GM18508 (cell line): ENCODE measurements at regions not wholly inside any gene's neighbourhood (a gene's known extent, or its start where the extent isn't known, plus 50 kb on each side); places are given as distances from the start of the nearest gene placed in this dataset.

Experiments
- ATAC-seq: cut with Tn5 transposase; IDR thresholded peaks from one replicate; pipeline ENCODE4 v1.9.1; 2021; ENCODE audit warnings: moderate number of reproducible peaks; ENCODE audit not compliant: insufficient read depth, unreplicated experiment

DNA sequence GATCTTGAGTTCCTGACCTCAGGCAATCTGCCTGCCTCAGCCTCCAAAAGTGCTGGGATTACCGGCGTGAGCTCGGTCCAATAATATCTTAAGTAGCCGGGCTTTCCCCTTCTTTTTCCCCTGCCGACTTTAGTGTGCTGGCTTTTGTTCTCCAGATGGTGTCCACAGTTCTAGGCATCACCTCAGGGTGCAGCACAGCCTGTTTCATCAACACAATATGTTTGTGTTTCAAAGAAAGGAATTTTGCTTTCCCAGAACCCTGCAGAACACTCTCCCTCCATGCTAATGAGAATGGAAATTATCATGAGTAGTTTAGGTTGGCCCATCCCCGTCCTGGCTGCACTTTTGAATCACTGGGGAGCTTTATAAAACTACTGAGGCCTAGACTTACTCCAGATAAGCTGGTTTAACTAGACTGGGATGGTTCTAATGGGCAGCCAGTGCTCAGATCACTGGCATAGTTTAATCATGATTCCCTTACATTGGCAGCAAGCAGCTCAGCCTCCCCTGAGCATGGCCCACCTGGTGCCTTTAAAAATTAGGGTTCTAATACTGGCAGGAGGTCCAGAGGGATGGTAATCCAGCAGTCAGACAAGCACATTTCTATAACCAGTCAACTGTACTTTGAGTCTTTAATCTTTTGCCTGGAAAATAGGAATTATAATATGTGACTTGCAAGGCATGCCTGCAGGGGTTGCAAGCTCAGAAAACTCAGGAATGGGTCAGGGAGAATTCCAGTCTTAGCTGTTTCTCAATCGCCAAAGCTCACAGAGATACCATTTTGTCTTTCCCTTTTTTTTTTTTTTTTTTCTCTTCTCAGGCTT lies 127.6 kb upstream of the RASGRP1 start:
- ATAC-seq: no peak

DNA sequence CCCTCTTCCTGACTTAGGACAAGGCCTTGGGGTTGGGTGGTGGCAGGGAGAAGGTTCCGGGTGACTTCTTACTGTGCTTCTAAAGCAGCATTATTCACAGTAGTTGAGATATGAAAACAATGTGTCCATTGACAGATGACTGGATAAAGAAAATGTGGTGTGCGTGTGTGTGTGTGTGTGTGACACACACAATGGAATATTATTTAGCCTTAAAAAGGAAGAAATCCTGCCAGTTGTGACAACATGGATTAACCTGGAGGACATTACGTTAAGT lies 128.1 kb upstream of the RASGRP1 start:
- ATAC-seq: no peak

DNA sequence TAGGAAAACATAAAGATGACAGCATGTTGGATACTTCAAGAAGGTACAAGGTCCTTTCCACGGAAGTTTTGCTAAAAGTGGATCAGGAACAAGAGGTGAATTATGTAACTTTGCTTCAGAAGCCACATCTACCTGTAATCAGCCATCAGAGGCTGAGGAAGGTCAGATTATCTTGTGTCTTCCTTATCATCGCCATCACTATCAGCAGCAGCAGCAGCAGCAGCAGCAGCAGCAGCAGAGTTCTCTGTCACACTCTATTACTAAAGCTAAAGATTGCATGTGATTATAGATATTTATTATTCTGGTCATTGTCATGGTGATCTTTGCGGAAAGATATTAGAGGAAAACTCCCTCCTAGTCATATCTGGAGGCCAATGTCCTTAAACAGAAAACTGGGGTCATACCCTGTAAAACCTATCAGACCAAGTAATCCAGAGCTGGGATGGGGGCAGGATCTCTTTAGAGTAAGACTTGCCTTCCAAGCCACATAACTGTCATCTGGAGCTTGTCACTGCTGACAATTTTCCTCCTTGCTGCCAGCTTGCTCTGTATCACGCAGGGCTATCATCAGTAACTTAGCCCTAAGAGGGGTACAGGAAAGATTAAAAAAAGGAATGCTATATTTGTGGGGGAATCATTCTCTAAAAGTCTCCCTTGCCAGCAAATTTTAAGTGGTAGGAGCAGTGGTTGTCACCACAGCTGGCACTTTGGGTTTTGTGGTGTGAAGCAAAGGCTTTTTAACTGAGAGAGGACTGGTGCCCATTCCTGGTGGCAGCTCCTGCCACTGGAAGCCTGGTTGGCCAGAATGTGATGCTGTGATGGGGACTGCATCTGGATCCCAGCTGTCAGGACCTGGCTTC lies 130.9 kb upstream of the RASGRP1 start:
- ATAC-seq: no peak

DNA sequence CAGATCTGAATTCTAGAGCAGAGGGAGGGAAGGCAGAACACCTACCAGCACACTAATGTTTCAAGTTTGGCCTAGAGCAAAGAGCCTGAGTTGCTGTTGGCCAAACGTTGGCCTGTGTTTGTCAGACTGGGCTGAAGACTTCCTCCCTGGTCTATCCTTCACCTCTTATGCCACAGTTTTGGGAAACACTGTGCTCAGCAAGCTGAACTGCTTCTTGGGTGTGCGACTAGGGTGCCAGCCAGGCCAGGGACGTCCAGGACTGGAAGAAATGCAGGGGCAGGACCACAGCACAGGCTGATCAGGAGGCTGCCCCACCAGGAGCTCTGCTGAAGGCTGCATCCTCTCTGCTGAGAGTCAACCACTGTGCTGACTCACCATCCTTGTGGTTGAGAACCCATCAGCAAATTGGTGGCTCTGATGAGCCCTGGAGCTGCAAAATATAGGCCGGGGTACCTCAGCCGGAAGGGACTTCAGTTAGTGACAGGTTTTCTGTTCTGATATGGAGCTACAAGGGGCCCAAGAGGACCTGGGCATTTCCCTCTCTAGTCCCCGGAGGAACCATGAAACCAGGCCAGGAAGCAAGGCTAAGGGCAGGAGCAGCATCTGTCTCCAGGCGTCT lies 131.6 kb upstream of the RASGRP1 start:
- ATAC-seq: peak; percentile 41

DNA sequence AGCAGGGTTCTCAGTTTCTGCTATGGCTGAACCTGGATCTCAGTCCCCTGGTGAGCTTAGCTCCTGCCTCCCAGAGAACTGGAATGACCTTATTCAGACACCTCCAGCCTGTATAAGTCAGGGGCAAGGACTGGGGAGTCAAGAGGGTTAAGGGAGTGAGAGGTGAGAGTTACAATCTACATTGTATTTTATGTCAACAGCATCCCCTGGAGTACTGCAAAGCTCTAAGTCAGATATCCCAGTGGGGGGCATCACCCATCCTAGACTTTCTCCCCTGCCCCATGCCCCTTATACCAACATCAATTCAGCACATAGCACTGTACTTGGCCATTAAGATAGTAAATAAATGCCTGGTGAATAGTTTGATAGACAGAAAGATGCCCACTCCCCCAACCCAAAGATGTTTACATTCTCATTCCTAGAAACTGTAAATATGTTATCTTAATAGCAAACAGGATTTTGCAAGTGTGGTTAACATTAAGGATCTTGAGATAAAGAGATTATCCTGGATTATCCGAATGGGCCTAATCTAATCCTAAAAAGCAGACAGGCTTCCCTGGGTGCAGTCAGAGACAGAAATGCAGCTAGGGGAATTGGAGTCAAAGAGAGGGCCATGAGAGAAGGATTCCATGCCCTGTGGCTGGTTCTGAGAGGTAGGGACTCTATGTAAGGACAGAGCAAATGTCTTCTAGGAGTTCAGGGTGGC lies 132.3 kb upstream of the RASGRP1 start:
- ATAC-seq: no peak

DNA sequence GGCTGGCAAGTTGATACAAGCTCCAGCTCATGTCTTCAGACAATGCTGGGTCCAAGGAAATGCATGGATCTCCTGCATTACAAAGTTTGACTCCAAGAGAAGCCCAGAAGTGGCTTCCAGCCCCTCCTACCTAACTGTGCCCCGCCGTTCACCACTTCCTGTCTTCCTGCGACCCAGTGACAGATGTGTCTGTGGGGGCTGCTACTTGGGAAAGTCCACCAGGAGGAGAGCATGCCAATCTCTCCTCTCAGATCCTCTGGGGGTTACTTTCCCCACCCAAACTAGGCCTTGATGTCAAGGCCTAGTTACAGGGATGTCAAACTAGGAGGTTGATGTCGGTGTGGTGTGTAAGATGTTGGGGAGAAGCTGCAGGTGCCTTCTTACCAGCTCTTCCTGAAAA lies 133.6 kb upstream of the RASGRP1 start:
- ATAC-seq: no peak

DNA sequence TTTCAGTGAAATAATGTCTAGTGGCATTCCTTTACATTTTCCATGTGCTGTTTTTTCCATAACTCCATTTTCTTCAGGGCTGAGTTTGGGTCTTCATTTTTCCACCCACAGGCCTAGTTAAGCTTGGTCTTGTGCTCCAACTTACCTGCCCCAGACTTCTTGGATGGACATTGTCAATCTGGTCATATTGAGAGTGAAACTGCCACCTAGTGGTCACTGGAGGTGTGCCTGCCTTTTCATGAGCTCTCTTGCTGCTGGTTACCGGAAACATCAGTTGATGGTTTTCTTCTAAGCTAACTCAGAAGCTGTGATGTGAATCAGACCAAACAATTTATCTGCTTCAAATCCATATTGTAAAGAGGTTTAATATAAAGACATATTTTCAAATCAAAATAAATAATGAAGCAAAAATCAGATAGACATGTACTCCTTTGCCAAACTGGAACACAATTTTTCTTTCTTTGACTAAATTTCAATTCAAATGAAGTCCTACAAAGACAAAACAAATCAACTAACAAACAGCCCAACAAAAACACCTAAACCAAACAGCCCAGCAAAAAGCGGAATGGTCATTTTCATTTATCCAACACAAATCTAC lies 135.1 kb upstream of the RASGRP1 start:
- ATAC-seq: no peak

DNA sequence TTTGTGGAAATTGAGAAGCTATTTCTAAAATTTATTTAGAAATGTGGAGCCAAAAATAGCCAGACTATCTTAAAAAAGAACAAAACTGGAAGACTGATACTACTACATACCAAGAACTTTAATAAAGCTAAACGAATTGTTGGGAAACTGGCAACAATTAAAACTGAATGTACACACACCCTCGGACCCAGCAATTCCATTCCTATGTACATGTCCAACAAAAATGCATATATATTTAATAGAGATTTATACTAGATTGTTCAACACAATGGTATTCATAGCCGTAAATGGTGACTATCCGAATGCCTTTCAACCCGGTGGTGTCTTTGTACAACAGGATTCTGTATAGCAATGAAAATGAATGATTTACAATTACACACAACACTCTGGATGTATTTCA lies 136.5 kb upstream of the RASGRP1 start:
- ATAC-seq: no peak

DNA sequence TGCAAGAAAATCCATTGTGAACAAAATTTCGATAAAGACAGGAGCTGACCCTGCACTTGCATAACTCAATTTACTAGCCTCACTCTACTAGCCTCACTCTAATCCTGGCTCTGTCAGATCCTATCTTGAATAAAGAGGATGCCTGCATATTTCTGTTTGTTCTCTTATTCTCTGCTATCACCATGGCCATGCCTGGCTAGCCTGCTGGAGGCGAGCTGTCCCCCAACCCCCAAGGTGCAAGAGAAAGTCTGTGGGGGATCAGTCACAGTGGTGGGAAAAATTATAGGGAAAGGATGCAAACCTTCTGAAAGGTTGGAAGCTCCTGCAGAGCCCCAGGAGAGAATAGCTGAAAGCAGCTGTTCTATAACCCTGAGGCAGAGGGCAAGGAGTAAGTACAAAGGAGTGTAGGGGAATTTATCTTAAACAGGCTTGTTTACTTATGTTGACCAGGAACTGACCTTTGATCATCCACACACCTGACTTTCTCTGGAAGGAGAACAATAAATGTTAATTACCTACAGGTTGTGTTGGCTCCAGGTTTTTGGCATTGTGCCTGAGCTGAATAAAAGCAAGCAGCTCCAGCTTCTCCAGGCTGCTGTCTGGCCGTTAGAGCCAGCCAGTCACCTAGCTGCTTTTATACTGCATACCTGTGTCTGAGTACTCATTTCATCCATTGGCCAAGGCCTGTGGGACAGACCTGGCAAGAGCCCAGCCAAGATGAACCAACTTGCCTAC lies 137.7 kb upstream of the RASGRP1 start:
- ATAC-seq: no peak

DNA sequence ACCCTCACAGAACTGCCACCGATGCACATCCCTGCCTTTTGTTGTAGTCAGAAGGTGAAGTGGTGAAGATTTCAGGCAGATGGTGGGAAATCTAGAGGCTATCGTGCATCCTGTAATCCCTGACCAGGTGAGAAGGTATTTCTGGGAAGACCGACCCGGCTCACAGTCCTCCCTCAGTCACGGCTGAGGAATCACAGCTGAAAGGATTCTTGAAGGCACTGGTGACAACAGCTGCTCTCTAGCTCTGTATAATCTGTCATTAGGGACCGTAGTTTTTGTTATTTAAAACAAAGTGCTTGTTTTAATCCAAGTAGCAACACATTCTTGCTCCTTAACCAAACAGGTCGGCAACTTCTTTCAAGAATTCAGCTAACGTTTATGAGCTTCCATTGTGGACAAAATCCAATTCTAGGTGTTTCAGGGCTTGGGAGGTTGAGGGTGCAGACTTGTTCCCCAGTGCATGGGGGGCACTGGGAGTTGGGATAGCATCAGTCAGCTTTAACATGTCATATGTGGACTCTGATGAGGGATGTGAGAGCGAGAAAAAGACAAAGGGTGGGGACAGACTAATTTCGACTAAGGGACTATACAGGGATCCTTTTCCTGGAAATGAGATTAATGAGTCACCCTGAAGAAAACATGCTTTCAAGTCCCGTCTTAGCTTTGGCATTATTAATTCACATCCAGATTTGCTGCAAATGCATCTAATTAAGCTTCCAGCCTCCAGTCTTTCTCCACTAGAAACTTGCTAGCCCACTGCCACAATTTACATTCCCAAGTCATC lies 141.0 kb upstream of the RASGRP1 start:
- ATAC-seq: no peak

DNA sequence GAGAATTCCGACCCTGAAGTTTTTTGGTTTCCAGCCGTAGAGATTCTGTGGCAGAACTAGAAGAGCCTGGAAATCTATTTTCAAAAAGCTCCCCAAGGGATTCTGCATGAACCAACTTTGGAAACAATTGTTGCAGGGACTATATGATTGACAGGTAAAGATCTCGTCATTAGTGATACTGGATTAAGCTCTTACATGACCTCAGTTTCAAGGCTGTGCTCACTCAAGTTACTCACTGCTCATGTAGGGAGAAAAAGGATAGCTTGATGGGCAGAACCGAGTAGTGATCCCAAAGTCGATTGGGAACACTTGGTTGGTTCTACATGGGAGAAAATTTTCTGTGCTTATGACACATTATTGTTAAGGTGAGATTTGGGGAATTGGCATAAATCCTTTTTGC lies 142.3 kb upstream of the RASGRP1 start:
- no peak for ATAC-seq

DNA sequence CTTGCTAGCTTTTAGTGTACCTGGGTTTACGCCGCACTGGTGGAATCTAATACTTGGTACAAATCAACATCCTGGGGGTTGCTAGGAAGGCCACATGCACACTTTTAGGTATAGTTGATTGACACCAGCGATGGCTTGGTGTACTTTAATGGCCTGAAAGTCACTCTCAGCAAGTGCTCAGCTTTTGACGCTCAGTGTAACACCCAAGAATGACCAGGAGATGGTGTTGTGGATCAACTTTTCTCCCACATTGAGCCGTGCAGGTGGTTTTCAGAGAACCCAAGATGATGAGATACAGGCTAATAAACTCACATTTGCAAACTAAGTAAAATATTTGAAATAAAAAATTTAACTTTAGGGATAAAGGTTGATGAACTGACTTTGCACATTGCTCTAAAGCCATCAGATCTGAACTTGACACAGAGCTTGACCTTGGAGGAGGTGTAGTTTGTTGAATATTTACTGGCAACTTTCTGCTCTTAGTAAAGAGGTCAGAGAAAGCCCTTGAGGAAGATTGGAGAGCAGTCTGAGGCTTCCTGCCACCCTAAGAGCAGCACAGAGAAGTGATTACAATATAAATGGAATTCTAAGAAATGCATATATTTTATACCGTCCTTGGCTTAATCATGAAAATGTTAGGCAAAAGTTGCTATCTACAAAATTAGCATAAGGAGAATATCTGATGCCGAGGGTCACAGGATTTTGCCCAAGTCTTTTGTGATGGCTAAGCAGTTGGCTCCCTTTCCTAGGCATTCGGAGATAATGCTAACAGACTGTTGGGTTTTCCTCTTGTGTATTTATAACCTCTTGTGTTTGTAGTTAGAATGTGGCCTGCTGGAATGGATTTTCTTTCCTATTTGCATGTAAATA lies 143.4 kb upstream of the RASGRP1 start:
- ATAC-seq: peak; percentile 89

DNA sequence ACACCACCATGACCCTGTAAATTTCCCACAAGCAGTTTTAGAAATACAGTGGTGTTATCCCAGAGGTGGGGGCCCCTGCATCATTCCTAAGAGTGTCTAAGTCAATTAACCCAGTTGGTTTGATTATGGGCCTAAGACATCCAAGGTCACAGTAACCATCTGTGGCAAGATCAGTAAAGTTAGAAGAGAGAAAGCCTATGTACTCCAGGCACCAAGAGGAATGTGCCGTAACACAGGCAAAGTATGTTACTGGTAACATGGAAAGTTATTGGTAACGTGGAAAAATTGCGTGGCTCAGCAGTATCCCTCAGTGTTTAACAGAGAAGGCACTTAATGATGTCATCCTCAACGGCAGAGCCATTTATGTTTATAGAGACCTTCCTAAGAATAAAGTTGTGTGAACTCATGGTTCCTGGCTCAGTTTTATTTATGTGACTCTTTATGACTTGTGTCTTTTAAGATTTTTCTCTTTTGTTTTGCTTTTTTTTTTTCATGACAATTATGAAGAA lies 144.1 kb upstream of the RASGRP1 start:
- no peak for ATAC-seq

DNA sequence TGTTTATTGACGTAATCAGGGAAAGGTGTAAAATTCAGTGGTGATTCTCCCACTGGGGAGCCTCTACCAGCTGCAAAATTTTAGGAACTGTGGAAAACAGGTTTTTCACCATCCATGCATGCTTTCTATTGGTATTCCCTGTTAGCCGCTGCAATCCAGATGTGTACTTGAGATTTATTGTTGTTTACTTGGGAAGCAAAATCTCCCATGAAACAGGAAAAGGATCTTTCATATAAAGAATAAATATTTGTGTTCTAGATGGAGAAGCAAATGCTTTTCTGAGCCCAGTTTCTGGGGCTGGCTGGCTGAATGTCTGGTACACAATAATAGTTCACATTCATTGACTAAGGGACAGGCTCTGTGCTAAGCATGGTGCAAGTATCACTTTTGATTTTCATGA lies 144.6 kb upstream of the RASGRP1 start:
- no peak for ATAC-seq

DNA sequence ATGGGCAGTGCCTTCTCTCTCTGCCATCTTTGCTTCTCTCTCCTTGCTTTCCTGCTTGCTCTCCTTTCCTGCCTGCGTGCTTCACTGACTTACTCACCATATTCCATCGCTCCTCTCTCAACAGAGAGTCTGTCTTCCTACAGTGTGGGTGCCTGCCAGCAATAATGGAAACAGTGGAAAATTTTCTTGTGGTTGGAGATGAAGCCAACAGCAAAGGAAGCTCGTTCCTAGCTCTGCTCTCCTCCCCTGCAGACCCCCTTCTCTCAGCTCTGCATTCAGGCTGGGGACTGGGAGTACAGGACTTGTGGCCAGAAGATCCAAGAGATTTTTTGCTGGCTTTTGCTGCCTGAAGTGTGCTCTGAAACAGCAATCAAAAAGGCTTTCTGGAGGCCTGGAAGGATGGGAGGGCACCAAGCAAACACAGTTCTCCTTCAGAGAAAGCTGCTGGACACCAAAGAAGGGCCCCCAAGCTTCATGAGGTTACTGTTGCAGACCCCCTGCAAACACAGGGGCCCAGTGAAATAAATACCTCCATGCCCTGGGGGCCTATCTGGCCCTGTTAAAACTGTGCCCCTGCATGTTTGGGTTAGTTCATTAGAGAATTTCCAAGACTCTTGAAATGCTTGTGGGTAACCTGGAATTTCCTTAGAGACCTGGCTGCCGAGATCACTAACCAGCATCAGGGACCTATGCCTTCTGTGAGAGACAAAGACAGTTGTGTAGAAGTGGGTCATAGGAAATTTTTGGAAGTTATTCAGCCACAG lies 149.9 kb upstream of the RASGRP1 start:
- no peak for ATAC-seq

DNA sequence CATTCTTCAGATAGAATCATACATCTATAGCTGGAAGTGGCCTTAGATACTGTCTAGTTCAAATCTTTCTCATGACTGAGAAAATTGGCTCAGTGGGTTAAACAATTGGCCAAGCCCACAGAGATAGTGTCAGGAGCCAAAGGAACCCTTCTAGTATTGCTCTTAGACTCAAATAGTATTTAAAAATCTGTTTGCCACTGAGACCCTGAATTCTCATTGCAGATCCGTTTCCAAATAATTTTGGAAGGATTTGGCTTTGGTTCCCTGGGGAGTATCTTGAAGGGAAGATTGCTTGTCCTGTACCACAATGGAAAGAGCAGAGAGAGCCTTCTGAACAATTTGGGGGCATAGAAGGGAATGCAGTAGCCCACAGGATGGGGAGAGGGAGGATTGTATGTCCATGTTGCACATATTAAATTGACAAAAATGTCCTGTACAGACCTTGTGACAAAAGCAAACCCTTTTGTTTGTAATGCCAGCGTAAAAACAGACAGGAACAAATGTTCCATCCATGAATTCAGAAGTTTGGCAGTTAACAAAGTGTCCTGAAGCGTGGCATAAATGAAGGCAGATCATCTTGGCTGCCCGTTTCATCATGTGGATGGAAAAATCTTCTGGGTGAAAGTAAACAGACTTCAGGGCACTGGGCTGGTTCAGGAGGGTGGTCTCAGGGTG lies 156.4 kb upstream of the RASGRP1 start:
- no peak for ATAC-seq

DNA sequence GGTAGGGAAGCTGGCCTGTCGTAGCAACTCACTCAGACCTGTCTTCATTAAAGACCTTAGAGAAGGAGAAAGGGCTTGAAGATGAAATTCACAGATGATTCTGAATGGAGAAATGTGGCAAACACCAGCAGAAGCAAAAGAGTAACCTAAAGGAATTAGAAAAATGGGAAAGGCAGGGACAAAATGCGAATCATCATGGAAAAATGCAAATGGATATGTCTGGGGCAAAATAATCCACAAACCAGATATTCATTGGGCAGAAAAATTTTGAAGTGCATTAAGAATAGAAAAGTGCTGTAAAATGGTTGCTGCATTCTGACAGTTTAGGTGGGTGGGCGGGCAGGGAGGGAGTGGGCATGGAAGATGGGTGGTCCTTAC lies 156.9 kb upstream of the RASGRP1 start:
- ATAC-seq: no peak
